Liver (tissue), 8 donors: ENCODE measurements at regions not wholly inside any gene's neighbourhood (a gene's known extent, or its start where the extent isn't known, plus 50 kb on each side); places are given as distances from the start of the nearest gene placed in this dataset.

Experiments
- DNase-seq: peaks from one replicate; pipeline ENCODE4 v3.0.0-alpha.2; 2017; ENCODE audit warnings: low spot score
- H3K27ac ChIP-seq, 2 donors: one replicate each; pipeline ENCODE4 v1.7.0; 2013; ENCODE audit warnings: inconsistent platforms in 2 of 2, low read length in 2 of 2, control low read depth in 1 of 2, low read depth in 1 of 2, mild to moderate bottlenecking in 1 of 2
- H3K27me3 ChIP-seq, 4 donors: one replicate each; pipeline versions ENCODE4 v1.6.1 to v1.7.0; 2013; ENCODE audit warnings: low read length in 3 of 4, inconsistent platforms in 1 of 4, mild to moderate bottlenecking in 1 of 4, moderate library complexity in 1 of 4; ENCODE audit not compliant: control insufficient read depth in 4 of 4, insufficient read depth in 4 of 4
- H3K36me3 ChIP-seq, 4 donors: one replicate each; pipeline versions ENCODE4 v1.6.1 to v1.7.0; 2013; ENCODE audit warnings: low read length in 3 of 4, mild to moderate bottlenecking in 3 of 4, low read depth in 1 of 4, moderate library complexity in 1 of 4; ENCODE audit not compliant: control insufficient read depth in 4 of 4, insufficient read depth in 3 of 4
- H3K4me1 ChIP-seq, 4 donors: one replicate each; pipeline versions ENCODE4 v1.6.1 to v1.7.0; 2013; ENCODE audit warnings: low read length in 3 of 4, mild to moderate bottlenecking in 3 of 4, moderate library complexity in 1 of 4; ENCODE audit not compliant: control insufficient read depth in 4 of 4, insufficient read depth in 4 of 4
- H3K4me3 ChIP-seq, 3 donors: one replicate each; pipeline versions ENCODE4 v1.6.1 to v1.7.0; 2013; ENCODE audit warnings: low read length in 3 of 3, control low read depth in 1 of 3, low read depth in 1 of 3, mild to moderate bottlenecking in 1 of 3
- H3K9ac ChIP-seq, 2 donors: one replicate each; pipeline ENCODE4 v1.7.0; 2013; ENCODE audit warnings: low read length in 2 of 2, mild to moderate bottlenecking in 2 of 2, moderate library complexity in 2 of 2, control low read depth in 1 of 2, low read depth in 1 of 2
- H3K9me3 ChIP-seq, 4 donors: one replicate each; pipeline versions ENCODE4 v1.6.1 to v1.7.0; 2013; ENCODE audit warnings: low read length in 3 of 4; ENCODE audit not compliant: control insufficient read depth in 4 of 4
- EGR1 ChIP-seq, 2 donors: IDR thresholded peaks; 2 replicates each; pipeline ENCODE4 v1.6.1; 2016 to 2018; ENCODE audit warnings: antibody characterized with exemption in 2 of 2, low read depth in 2 of 2
- FOXA1 ChIP-seq: IDR thresholded peaks from 2 replicates; pipeline ENCODE4 v1.6.1; 2016; ENCODE audit warnings: antibody characterized with exemption
- HNF4G ChIP-seq: IDR thresholded peaks from 2 replicates; pipeline ENCODE4 v1.6.1; 2016; ENCODE audit warnings: antibody characterized with exemption
- NR2F2 ChIP-seq: IDR thresholded peaks from 2 replicates; pipeline ENCODE4 v1.6.1; 2016; ENCODE audit warnings: antibody characterized with exemption
- RAD21 ChIP-seq, 2 donors: IDR thresholded peaks; 2 replicates each; pipeline ENCODE4 v1.6.1; 2016; ENCODE audit warnings: antibody characterized with exemption in 2 of 2, mild to moderate bottlenecking in 2 of 2
- RXRA ChIP-seq, 2 donors: IDR thresholded peaks; 2 replicates each; pipeline ENCODE4 v1.6.1; 2017 to 2018; ENCODE audit warnings: antibody characterized with exemption in 2 of 2, mild to moderate bottlenecking in 1 of 2
- TAF1 ChIP-seq: conservative IDR thresholded peaks from 2 replicates; pipeline ENCODE4 v1.6.1; 2016; ENCODE audit warnings: antibody characterized with exemption, mild to moderate bottlenecking
- YY1 ChIP-seq: IDR thresholded peaks from 2 replicates; pipeline ENCODE4 v1.6.1; 2016; ENCODE audit warnings: antibody characterized with exemption, mild to moderate bottlenecking
- WGBS: extraction: QIAGEN DNeasy Blood & Tissue Kit; methylation state at CpG from one replicate; pipeline ENCODE4 v1.1.7; 2013; 5-methylcytosine and 5-hydroxymethylcytosine counted together
- TF ChIP-seq, protein P1 (sequence below): IDR thresholded peaks from 2 replicates; pipeline ENCODE4 v1.6.1; 2016; ENCODE audit warnings: antibody characterized with exemption
- TF ChIP-seq, protein P2 (sequence below): IDR thresholded peaks from 2 replicates; pipeline ENCODE4 v1.6.1; 2016; ENCODE audit warnings: antibody characterized with exemption, mild to moderate bottlenecking
- TF ChIP-seq, protein P3 (sequence below): IDR thresholded peaks from 2 replicates; pipeline ENCODE4 v1.6.1; 2016; ENCODE audit warnings: antibody characterized with exemption
- TF ChIP-seq, protein P4 (sequence below): IDR thresholded peaks from 2 replicates; pipeline ENCODE4 v1.6.1; 2016; ENCODE audit warnings: antibody characterized with exemption
- TF ChIP-seq, protein P5 (sequence below): fragments of 150-350 bp; IDR thresholded peaks from 2 replicates; pipeline ENCODE4 v1.5.1; 2017; ENCODE audit warnings: improper control_type of control experiment, low read depth, low read length; ENCODE audit not compliant: missing input control
- donor health status: healthy.
- donor health status: healthy.
- donor health status: healthy.
- donor health status: healthy.
- donor health status: healthy.

DNA sequence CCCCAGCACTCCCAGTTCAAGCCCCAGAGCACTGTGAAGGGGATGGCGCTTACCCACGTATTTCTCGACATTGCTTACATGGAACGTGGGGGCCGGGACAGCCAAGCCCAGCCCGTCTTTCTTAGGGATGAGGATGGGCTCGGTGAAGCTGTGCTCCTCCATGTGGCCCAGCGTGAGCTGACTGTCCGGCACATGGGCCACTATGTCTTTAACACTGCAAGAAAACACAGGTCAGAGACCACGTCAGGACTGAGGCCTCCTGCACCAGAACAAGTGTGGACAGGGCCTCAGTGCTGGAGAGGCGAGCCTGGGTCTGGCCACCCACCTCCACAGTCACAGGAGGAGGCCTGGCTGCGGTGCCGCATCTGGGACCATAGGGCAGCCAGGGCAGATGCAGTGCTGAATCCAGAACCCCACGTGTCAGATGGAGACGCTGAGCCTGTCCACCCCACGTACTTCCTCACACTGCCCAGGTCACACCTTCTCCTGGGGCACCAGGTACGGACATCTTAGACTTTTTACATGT, 125.2 kb downstream of the TUBA3C start:
- H3K36me3 ChIP-seq, result no peaks in the 10 kb centered on the region
- H3K27me3 ChIP-seq, result no peaks in the 10 kb centered on the region
- WGBS, result 86% methylated on average over 17 of the region's 17 CpGs
- no peak for DNase-seq
- no peak overlapping the region for H3K9ac ChIP-seq
- no peaks in the 10 kb centered on the region for H3K4me1 ChIP-seq
- no peak for TF ChIP-seq FOXA1
- TF ChIP-seq YY1, result no peak
- no peak for TF ChIP-seq EGR1 (IDR thresholded peaks at IDR 0.05; ENCODE audit: low read depth in 2 of 2)
- TF ChIP-seq HNF4G, result no peak
- peaks cover 0 to 3% (median 0%) of the 10 kb centered on the region in 4 donors for H3K9me3 ChIP-seq
- H3K27ac ChIP-seq, result no peak overlapping the region
- no peak overlapping the region for H3K4me3 ChIP-seq

DNA sequence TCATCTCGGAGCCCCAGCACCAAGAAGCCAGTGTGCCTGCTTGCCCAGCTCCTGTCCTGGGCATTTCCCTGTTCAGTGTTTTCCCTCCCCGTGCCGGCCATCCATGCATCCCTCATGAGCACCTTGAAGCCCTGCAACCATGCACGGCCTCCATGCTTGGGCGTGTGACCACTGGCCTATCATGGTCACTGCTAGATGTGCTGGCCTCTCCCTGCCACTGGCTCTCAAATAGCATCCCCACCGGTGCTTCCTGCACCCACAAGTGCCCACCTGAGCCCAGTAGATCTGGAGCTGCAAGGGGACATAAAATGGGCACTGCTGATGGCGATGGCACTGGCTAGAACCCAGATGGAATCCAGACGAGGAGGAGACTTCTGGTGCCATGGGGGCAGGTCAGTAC, 126.0 kb downstream of the TUBA3C start:
- H3K27ac ChIP-seq, result no peak overlapping the region
- no peak for DNase-seq
- peaks cover 0 to 3% (median 0%) of the 10 kb centered on the region in 4 donors for H3K9me3 ChIP-seq
- no peaks in the 10 kb centered on the region for H3K36me3 ChIP-seq
- no peaks in the 10 kb centered on the region for H3K27me3 ChIP-seq
- H3K9ac ChIP-seq, result no peak overlapping the region
- 73% methylated on average over 8 of the region's 8 CpGs for WGBS
- H3K4me1 ChIP-seq, result no peaks in the 10 kb centered on the region
- no peak overlapping the region for H3K4me3 ChIP-seq
- no peak for TF ChIP-seq YY1
- TF ChIP-seq, protein P1, sequence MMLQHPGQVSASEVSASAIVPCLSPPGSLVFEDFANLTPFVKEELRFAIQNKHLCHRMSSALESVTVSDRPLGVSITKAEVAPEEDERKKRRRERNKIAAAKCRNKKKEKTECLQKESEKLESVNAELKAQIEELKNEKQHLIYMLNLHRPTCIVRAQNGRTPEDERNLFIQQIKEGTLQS, result no peak
- TF ChIP-seq, protein P2, sequence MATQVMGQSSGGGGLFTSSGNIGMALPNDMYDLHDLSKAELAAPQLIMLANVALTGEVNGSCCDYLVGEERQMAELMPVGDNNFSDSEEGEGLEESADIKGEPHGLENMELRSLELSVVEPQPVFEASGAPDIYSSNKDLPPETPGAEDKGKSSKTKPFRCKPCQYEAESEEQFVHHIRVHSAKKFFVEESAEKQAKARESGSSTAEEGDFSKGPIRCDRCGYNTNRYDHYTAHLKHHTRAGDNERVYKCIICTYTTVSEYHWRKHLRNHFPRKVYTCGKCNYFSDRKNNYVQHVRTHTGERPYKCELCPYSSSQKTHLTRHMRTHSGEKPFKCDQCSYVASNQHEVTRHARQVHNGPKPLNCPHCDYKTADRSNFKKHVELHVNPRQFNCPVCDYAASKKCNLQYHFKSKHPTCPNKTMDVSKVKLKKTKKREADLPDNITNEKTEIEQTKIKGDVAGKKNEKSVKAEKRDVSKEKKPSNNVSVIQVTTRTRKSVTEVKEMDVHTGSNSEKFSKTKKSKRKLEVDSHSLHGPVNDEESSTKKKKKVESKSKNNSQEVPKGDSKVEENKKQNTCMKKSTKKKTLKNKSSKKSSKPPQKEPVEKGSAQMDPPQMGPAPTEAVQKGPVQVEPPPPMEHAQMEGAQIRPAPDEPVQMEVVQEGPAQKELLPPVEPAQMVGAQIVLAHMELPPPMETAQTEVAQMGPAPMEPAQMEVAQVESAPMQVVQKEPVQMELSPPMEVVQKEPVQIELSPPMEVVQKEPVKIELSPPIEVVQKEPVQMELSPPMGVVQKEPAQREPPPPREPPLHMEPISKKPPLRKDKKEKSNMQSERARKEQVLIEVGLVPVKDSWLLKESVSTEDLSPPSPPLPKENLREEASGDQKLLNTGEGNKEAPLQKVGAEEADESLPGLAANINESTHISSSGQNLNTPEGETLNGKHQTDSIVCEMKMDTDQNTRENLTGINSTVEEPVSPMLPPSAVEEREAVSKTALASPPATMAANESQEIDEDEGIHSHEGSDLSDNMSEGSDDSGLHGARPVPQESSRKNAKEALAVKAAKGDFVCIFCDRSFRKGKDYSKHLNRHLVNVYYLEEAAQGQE, result no peak
- TF ChIP-seq TAF1, result no peak
- no peak for TF ChIP-seq NR2F2
- TF ChIP-seq, protein P3, sequence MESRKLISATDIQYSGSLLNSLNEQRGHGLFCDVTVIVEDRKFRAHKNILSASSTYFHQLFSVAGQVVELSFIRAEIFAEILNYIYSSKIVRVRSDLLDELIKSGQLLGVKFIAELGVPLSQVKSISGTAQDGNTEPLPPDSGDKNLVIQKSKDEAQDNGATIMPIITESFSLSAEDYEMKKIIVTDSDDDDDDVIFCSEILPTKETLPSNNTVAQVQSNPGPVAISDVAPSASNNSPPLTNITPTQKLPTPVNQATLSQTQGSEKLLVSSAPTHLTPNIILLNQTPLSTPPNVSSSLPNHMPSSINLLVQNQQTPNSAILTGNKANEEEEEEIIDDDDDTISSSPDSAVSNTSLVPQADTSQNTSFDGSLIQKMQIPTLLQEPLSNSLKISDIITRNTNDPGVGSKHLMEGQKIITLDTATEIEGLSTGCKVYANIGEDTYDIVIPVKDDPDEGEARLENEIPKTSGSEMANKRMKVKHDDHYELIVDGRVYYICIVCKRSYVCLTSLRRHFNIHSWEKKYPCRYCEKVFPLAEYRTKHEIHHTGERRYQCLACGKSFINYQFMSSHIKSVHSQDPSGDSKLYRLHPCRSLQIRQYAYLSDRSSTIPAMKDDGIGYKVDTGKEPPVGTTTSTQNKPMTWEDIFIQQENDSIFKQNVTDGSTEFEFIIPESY, result no peak
- no peak for TF ChIP-seq HNF4G
- TF ChIP-seq, protein P4, sequence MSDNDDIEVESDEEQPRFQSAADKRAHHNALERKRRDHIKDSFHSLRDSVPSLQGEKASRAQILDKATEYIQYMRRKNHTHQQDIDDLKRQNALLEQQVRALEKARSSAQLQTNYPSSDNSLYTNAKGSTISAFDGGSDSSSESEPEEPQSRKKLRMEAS, result no peak
- TF ChIP-seq RAD21 (IDR thresholded peaks at IDR 0.05), result no peak
- no peak for TF ChIP-seq EGR1 (IDR thresholded peaks at IDR 0.05; ENCODE audit: low read depth in 2 of 2)
- no peak for TF ChIP-seq RXRA (IDR thresholded peaks at IDR 0.05)
- TF ChIP-seq, protein P5, sequence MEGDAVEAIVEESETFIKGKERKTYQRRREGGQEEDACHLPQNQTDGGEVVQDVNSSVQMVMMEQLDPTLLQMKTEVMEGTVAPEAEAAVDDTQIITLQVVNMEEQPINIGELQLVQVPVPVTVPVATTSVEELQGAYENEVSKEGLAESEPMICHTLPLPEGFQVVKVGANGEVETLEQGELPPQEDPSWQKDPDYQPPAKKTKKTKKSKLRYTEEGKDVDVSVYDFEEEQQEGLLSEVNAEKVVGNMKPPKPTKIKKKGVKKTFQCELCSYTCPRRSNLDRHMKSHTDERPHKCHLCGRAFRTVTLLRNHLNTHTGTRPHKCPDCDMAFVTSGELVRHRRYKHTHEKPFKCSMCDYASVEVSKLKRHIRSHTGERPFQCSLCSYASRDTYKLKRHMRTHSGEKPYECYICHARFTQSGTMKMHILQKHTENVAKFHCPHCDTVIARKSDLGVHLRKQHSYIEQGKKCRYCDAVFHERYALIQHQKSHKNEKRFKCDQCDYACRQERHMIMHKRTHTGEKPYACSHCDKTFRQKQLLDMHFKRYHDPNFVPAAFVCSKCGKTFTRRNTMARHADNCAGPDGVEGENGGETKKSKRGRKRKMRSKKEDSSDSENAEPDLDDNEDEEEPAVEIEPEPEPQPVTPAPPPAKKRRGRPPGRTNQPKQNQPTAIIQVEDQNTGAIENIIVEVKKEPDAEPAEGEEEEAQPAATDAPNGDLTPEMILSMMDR, result no peak
